Prostate gland (tissue), 2 donors: ENCODE measurements at regions not wholly inside any gene's neighbourhood (a gene's known extent, or its start where the extent isn't known, plus 50 kb on each side); places are given as distances from the start of the nearest gene placed in this dataset.

Experiments used
- DNase-seq: peaks from one replicate; pipeline ENCODE4 v3.0.0-alpha.2; 2019; ENCODE audit warnings: low spot score
- H3K27ac ChIP-seq, 2 donors: fragments of 200-600 bp; sonication (generic); 2 replicates each; pipeline ENCODE4 v1.5.1; 2017 to 2019
- H3K27me3 ChIP-seq: fragments of 200-600 bp; sonication (generic); replicated peaks from 2 replicates; pipeline ENCODE4 v1.5.1; 2019; ENCODE audit not compliant: insufficient read depth
- H3K36me3 ChIP-seq, 2 donors: fragments of 200-600 bp; sonication (generic); 1 replicate in 1 of 2; 2 replicates in 1 of 2; pipeline versions ENCODE4 v1.5.1 to v1.8.1; 2017 to 2019
- H3K4me1 ChIP-seq: fragments of 200-600 bp; sonication (generic); replicated peaks from 2 replicates; pipeline ENCODE4 v1.5.1; 2019
- H3K4me3 ChIP-seq, 2 donors: fragments of 200-600 bp; sonication (generic); 2 replicates each; pipeline ENCODE4 v1.5.1; 2017 to 2019
- H3K9me3 ChIP-seq: fragments of 200-600 bp; sonication (generic); 2 replicates; pipeline ENCODE4 v1.5.1; 2017
- CTCF ChIP-seq, 4 experiments: fragments of 200-600 bp in 2 of 4; fragments of 450-650 bp in 2 of 4; sonication (generic) in 2 of 4; IDR thresholded peaks; 1 replicate in 3 of 4; 2 replicates in 1 of 4; pipeline ENCODE4 v1.5.1; 2016 to 2019; ENCODE audit warnings: antibody characterized with exemption in 4 of 4, mild to moderate bottlenecking in 2 of 4, moderate library complexity in 2 of 4
- POLR2A ChIP-seq: fragments of 450-650 bp; IDR thresholded peaks from one replicate; pipeline ENCODE4 v1.6.1; 2016; ENCODE audit warnings: antibody characterized with exemption, mild to moderate bottlenecking
- POLR2AphosphoS5 ChIP-seq: sonication (generic); formaldehyde crosslinking; IDR thresholded peaks from one replicate; pipeline ENCODE4 v1.6.1; 2017; ENCODE audit warnings: antibody characterized with exemption
- WGBS: methylation state at CpG from one replicate; pipeline ENCODE4 v1.1.5; 2018; 5-methylcytosine and 5-hydroxymethylcytosine counted together
- intact Hi-C: fragments of 100-400 bp; cut with DNase I; formaldehyde crosslinking; loops from one replicate; pipeline ENCODE4 v1.14.2; 2022

- Histone ChIP-seq H3K36me3 (no peaks in the 10 kb centered on the region), H3K27ac (no peak overlapping the region), H3K4me3 (no peak overlapping the region), H3K4me1 (no peaks in the 10 kb centered on the region), H3K27me3 (no peaks in the 10 kb centered on the region), H3K9me3 (no peaks in the 10 kb centered on the region)
- intact Hi-C loops = no loop called here
- TF ChIP-seq CTCF (IDR thresholded peaks at IDR 0.05) (no peak), POLR2AphosphoS5 (no peak), POLR2A (no peak)
- no peak for DNase-seq
- WGBS = 70% methylated on average over 2 of the region's 2 CpGs
Observed at GRCh38 chr18:67068608-67069007, 447.9 kb downstream of the DSEL start.

- no peaks in the 10 kb centered on the region for H3K9me3 ChIP-seq
- H3K4me3 ChIP-seq = no peak overlapping the region
- no peak for TF ChIP-seq POLR2AphosphoS5
- no peak for TF ChIP-seq POLR2A
- TF ChIP-seq CTCF (IDR thresholded peaks at IDR 0.05) = no peak
- intact Hi-C loops = no loop called here
- WGBS = 79% methylated on average over 6 of the region's 6 CpGs
- no peaks in the 10 kb centered on the region for H3K27me3 ChIP-seq
- no peak for DNase-seq
- H3K36me3 ChIP-seq = no peaks in the 10 kb centered on the region
- H3K27ac ChIP-seq = no peak overlapping the region
- no peaks in the 10 kb centered on the region for H3K4me1 ChIP-seq
Observed at GRCh38 chr18:67047334-67047733, 443.4 kb upstream of the CDH19 start.

- intact Hi-C loops = no loop called here
- DNase-seq = no peak
- H3K36me3 ChIP-seq = no peaks in the 10 kb centered on the region
- TF ChIP-seq CTCF (IDR thresholded peaks at IDR 0.05) (no peak), POLR2AphosphoS5 (no peak), POLR2A (no peak)
- 92% methylated on average over 11 of the region's 11 CpGs for WGBS
- no peaks in the 10 kb centered on the region for H3K4me1 ChIP-seq
- H3K27ac ChIP-seq = no peak overlapping the region
- no peaks in the 10 kb centered on the region for H3K9me3 ChIP-seq
- H3K27me3 ChIP-seq = no peaks in the 10 kb centered on the region
- no peak overlapping the region for H3K4me3 ChIP-seq
Observed at GRCh38 chr18:67043276-67043675, 439.4 kb upstream of the CDH19 start.

GRCh38 chr18:67041334-67041733 lies 437.4 kb upstream of the CDH19 start:
- Histone ChIP-seq H3K4me3 (no peak overlapping the region), H3K4me1 (no peaks in the 10 kb centered on the region), H3K27me3 (no peaks in the 10 kb centered on the region), H3K27ac (no peak overlapping the region), H3K36me3 (no peaks in the 10 kb centered on the region), H3K9me3 (no peaks in the 10 kb centered on the region)
- DNase-seq = no peak
- intact Hi-C loops = no loop called here
- 76% methylated on average over 2 of the region's 2 CpGs for WGBS
- TF ChIP-seq POLR2A = no peak
- no peak for TF ChIP-seq CTCF (IDR thresholded peaks at IDR 0.05)
- TF ChIP-seq POLR2AphosphoS5 = no peak

GRCh38 chr18:67035026-67035425 lies 431.1 kb upstream of the CDH19 start:
- intact Hi-C loops = no loop called here
- H3K27ac ChIP-seq = no peak overlapping the region
- H3K4me1 ChIP-seq = no peaks in the 10 kb centered on the region
- no peak for DNase-seq
- TF ChIP-seq CTCF (IDR thresholded peaks at IDR 0.05) (no peak), POLR2AphosphoS5 (no peak), POLR2A (no peak)
- H3K27me3 ChIP-seq = no peaks in the 10 kb centered on the region
- no peaks in the 10 kb centered on the region for H3K36me3 ChIP-seq
- H3K4me3 ChIP-seq = no peak overlapping the region
- no peaks in the 10 kb centered on the region for H3K9me3 ChIP-seq
- 52% methylated on average over 4 of the region's 4 CpGs for WGBS
